Activated T-helper 17 cell treated with anti-CD3 and anti-CD28 coated beads, Interleukin-2, amount 50 U/mL, for 72 hours (primary cell): ENCODE measurements at regions not wholly inside any gene's neighbourhood (a gene's known extent, or its start where the extent isn't known, plus 50 kb on each side); places are given as distances from the start of the nearest gene placed in this dataset.

Experiments
- ATAC-seq: fragments of 150-1000 bp; cut with Tn5 transposase; replicated peaks from 2 replicates; pipeline ENCODE4 v1.10.0; 2021; ENCODE audit warnings: mild to moderate bottlenecking, moderate library complexity
- H3K27ac Mint-ChIP-seq: one replicate; pipeline ENCODE4 v1.8.0; 2022; ENCODE audit warnings: mixed read lengths
- H3K27me3 Mint-ChIP-seq: one replicate; pipeline ENCODE4 v1.8.0; 2022; ENCODE audit warnings: mixed read lengths
- H3K36me3 Mint-ChIP-seq: one replicate; pipeline ENCODE4 v1.8.0; 2022; ENCODE audit warnings: low read depth, mild to moderate bottlenecking, mixed read lengths
- H3K4me1 Mint-ChIP-seq: one replicate; pipeline ENCODE4 v1.8.0; 2022; ENCODE audit warnings: mixed read lengths
- H3K4me3 Mint-ChIP-seq: one replicate; pipeline ENCODE4 v1.8.0; 2022; ENCODE audit warnings: mild to moderate bottlenecking, mixed read lengths
- H3K9me3 Mint-ChIP-seq: one replicate; pipeline ENCODE4 v1.8.0; 2022; ENCODE audit warnings: mixed read lengths

- no peak for ATAC-seq
- Mint-ChIP-seq H3K36me3 (no peaks in the 10 kb centered on the region), H3K27ac (no peak overlapping the region), H3K27me3 (no peaks in the 10 kb centered on the region), H3K9me3 (peaks cover 7% of the 10 kb centered on the region), H3K4me1 (no peaks in the 10 kb centered on the region), H3K4me3 (no peak overlapping the region)
These were observed 502.1 kb upstream of the SLC10A2 start for GRCh38 chr13:103568314-103568713.

DNA sequence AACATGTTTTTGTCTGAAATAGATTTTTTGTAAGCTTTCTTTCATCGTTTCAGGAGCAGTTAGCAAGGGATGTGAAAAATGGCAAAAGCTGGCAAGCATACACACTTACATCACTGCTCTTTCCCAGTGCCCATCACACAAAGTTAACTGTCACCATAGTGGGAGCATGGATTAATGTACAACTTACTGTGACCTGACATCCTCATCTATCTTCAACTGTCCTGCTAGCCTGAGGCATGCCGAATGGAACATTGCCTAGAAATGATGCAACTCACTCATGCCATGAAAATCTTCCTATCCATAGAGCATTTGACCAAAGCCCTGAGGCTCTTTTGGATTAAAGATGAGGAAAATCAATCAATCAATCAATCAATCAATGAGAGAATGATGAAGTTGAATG is 491.7 kb upstream of the SLC10A2 start:
- Mint-ChIP-seq H3K4me1 (no peaks in the 10 kb centered on the region), H3K27ac (no peak overlapping the region), H3K9me3 (peaks cover 16% of the 10 kb centered on the region), H3K4me3 (no peak overlapping the region), H3K36me3 (no peaks in the 10 kb centered on the region), H3K27me3 (no peaks in the 10 kb centered on the region)
- ATAC-seq, result no peak

DNA sequence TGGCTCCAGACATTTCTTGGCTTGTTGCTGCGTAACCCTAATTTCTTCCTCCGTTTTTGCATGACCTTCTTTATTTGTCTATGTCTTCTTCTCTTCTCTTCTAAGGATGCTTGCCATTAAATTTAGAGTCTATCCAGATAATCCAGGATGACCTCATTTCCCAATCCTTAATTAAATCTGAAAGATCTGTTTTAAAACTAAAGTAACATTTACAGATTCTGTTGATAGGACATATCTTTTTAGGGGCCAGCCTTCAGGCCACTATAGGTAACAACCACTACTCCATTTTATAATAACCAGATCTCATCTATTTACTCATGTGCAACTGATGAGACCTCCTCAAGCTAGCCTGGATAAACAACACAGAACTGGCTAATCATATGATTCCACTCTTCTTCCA is 490.5 kb upstream of the SLC10A2 start:
- H3K27me3 Mint-ChIP-seq, result no peaks in the 10 kb centered on the region
- H3K4me1 Mint-ChIP-seq, result no peaks in the 10 kb centered on the region
- H3K27ac Mint-ChIP-seq, result no peak overlapping the region
- peaks cover 13% of the 10 kb centered on the region for H3K9me3 Mint-ChIP-seq
- H3K4me3 Mint-ChIP-seq, result no peak overlapping the region
- H3K36me3 Mint-ChIP-seq, result no peaks in the 10 kb centered on the region
- ATAC-seq, result no peak

- Mint-ChIP-seq H3K4me3 (no peak overlapping the region), H3K9me3 (peaks cover 7% of the 10 kb centered on the region), H3K27me3 (no peaks in the 10 kb centered on the region), H3K27ac (no peak overlapping the region), H3K36me3 (no peaks in the 10 kb centered on the region), H3K4me1 (no peaks in the 10 kb centered on the region)
- ATAC-seq, result no peak
These were observed 481.7 kb upstream of the SLC10A2 start for GRCh38 chr13:103547914-103548313.

- Mint-ChIP-seq H3K27ac (no peak overlapping the region), H3K4me3 (no peak overlapping the region), H3K4me1 (no peaks in the 10 kb centered on the region), H3K27me3 (no peaks in the 10 kb centered on the region), H3K36me3 (no peaks in the 10 kb centered on the region), H3K9me3 (peaks cover 12% of the 10 kb centered on the region)
- ATAC-seq, result no peak
These were observed 480.1 kb upstream of the SLC10A2 start for GRCh38 chr13:103546271-103546670.

DNA sequence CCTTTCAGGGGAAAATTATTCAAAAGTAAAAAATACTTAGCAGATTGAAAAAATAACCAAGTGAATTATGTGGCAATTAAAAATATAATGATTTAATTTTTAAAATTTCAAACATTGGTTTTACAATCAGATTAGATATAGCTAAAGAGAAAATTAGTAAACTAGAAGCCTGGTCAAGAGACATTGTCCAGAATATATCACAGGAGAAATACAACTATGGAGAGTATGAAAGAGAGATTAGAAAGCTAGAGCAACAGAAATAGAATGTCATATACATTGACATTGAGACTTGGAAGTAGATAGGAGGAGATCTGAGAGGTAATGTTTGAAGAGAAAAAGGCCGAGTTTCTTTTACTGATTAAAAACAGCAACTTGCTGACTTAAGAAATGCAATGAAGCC is 476.4 kb upstream of the SLC10A2 start:
- Mint-ChIP-seq H3K9me3 (peaks cover 15% of the 10 kb centered on the region), H3K27ac (no peak overlapping the region), H3K4me3 (no peak overlapping the region), H3K4me1 (no peaks in the 10 kb centered on the region), H3K27me3 (no peaks in the 10 kb centered on the region), H3K36me3 (no peaks in the 10 kb centered on the region)
- ATAC-seq, result no peak

- Mint-ChIP-seq H3K9me3 (peaks cover 15% of the 10 kb centered on the region), H3K4me3 (no peak overlapping the region), H3K27me3 (no peaks in the 10 kb centered on the region), H3K36me3 (no peaks in the 10 kb centered on the region), H3K4me1 (no peaks in the 10 kb centered on the region), H3K27ac (no peak overlapping the region)
- no peak for ATAC-seq
These were observed 474.2 kb upstream of the SLC10A2 start for GRCh38 chr13:103540382-103540765.

- Mint-ChIP-seq H3K36me3 (no peaks in the 10 kb centered on the region), H3K4me3 (no peak overlapping the region), H3K27ac (no peak overlapping the region), H3K9me3 (peaks cover 11% of the 10 kb centered on the region), H3K4me1 (no peaks in the 10 kb centered on the region), H3K27me3 (no peaks in the 10 kb centered on the region)
- no peak for ATAC-seq
These were observed 473.6 kb upstream of the SLC10A2 start for GRCh38 chr13:103539721-103540381.

DNA sequence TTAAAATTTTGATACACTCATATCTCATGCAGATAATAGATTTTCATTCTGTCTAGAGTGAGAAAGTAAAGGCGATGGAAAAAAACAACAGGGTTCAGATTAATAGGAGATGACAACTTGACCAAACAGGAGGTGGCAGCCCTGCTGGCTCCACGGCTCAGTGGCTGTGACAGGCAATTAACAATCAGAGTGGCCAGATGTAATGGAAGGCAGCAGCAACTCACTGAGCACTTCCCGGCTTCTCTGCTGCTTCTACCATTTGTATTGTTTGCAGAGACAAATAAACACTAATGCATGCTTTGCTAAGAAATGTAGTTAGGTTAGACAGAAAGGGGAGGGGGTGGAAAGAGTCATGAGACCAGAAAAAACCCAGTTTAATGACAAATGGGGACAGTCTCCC is 473.0 kb upstream of the SLC10A2 start:
- peaks cover 8% of the 10 kb centered on the region for H3K9me3 Mint-ChIP-seq
- H3K36me3 Mint-ChIP-seq, result no peaks in the 10 kb centered on the region
- no peak overlapping the region for H3K4me3 Mint-ChIP-seq
- no peaks in the 10 kb centered on the region for H3K4me1 Mint-ChIP-seq
- ATAC-seq, result no peak
- H3K27me3 Mint-ChIP-seq, result no peaks in the 10 kb centered on the region
- no peak overlapping the region for H3K27ac Mint-ChIP-seq

DNA sequence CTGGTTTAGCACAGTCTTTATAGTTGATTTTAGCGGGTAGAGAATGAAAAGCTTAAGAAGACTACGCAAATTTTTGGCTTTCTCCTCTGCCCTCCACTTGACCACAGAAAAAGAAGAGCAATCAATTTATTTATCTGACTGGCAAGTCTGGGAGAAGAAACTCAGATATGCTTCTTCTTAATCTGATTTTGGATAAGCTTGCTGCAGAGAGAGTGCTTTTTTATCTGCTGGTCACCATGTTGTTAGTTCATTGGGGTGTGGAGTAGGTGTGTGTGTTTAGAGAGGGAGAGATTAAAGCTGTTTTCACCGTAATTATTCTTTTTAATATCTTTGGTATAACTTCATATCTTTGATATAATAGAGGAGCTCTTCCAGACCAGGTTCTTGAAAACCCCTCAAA is 471.4 kb upstream of the SLC10A2 start:
- no peak overlapping the region for H3K27ac Mint-ChIP-seq
- no peak overlapping the region for H3K4me3 Mint-ChIP-seq
- H3K9me3 Mint-ChIP-seq, result peaks cover 8% of the 10 kb centered on the region
- ATAC-seq, result no peak
- no peaks in the 10 kb centered on the region for H3K36me3 Mint-ChIP-seq
- no peaks in the 10 kb centered on the region for H3K27me3 Mint-ChIP-seq
- no peaks in the 10 kb centered on the region for H3K4me1 Mint-ChIP-seq

- H3K4me3 Mint-ChIP-seq, result no peak overlapping the region
- no peak for ATAC-seq
- H3K4me1 Mint-ChIP-seq, result no peaks in the 10 kb centered on the region
- peaks cover 11% of the 10 kb centered on the region for H3K9me3 Mint-ChIP-seq
- no peaks in the 10 kb centered on the region for H3K36me3 Mint-ChIP-seq
- no peak overlapping the region for H3K27ac Mint-ChIP-seq
- H3K27me3 Mint-ChIP-seq, result no peaks in the 10 kb centered on the region
These were observed 465.1 kb upstream of the SLC10A2 start for GRCh38 chr13:103531278-103531677.

- H3K27ac Mint-ChIP-seq, result no peak overlapping the region
- no peak overlapping the region for H3K4me3 Mint-ChIP-seq
- H3K27me3 Mint-ChIP-seq, result no peaks in the 10 kb centered on the region
- no peaks in the 10 kb centered on the region for H3K4me1 Mint-ChIP-seq
- no peak for ATAC-seq
- H3K9me3 Mint-ChIP-seq, result peaks cover 11% of the 10 kb centered on the region
- no peaks in the 10 kb centered on the region for H3K36me3 Mint-ChIP-seq
These were observed 462.2 kb upstream of the SLC10A2 start for GRCh38 chr13:103528437-103528836.

DNA sequence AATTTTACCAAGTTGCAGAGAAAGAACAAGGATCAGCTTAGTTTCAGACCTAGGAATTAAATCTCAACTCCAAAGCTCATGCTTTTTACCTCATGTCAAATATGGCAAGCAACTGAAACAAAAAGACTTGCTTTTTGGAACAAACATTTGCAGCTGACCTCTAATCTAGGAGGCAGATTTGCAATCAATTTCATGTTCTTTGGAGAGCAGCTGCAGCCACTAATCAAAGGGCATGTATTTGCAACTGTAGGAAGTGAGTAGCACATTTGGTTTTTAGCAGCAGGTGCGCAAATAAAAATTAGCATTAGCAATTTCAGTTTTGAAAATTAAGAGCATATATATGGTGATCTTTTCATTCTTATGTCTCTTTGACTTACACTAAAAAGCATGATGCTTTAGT is 459.3 kb upstream of the SLC10A2 start:
- Mint-ChIP-seq H3K9me3 (peaks cover 5% of the 10 kb centered on the region), H3K4me3 (no peak overlapping the region), H3K4me1 (no peaks in the 10 kb centered on the region), H3K27me3 (no peaks in the 10 kb centered on the region), H3K36me3 (no peaks in the 10 kb centered on the region), H3K27ac (no peak overlapping the region)
- ATAC-seq, result no peak

GRCh38 chr13:103523858-103524257 is 457.6 kb upstream of the SLC10A2 start:
- H3K4me1 Mint-ChIP-seq, result no peaks in the 10 kb centered on the region
- ATAC-seq, result no peak
- no peak overlapping the region for H3K27ac Mint-ChIP-seq
- H3K27me3 Mint-ChIP-seq, result no peaks in the 10 kb centered on the region
- no peaks in the 10 kb centered on the region for H3K9me3 Mint-ChIP-seq
- H3K36me3 Mint-ChIP-seq, result no peaks in the 10 kb centered on the region
- H3K4me3 Mint-ChIP-seq, result no peak overlapping the region

DNA sequence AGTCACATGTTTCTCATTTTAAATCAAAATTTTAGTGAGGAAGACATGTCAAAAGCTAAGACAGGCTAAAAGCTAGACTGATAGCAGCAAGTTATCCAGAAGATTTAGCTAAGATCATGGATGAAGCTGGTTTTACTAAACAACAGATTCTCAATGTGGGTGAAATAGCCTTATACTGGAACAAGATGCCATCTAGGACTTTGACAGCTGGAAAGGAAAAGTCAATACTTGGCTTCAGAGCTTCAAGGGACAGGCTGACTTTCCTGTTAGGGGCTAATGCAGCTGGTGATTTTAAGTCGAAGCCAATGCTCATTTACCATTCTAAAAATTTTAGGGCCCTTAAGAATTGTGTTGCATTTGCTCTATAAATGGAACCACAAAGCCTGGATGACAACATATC is 455.3 kb upstream of the SLC10A2 start:
- no peak for ATAC-seq
- Mint-ChIP-seq H3K4me1 (no peaks in the 10 kb centered on the region), H3K27me3 (no peaks in the 10 kb centered on the region), H3K27ac (no peak overlapping the region), H3K9me3 (no peaks in the 10 kb centered on the region), H3K36me3 (no peaks in the 10 kb centered on the region), H3K4me3 (no peak overlapping the region)

DNA sequence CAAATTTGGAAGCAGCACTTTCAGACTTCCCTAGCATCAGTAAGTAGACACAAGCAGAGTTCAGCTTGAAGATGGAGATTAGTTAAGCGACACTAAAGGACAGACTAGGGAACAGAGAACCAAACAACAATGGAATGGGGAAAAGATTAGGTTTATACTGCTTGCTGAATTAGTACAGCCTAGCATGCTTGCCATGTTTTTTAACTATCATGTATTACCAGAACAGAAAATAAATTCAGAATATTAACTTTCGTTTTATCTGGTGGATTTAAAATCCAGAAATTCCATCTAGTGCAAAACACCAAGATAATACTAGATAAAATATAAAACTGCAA is 451.5 kb upstream of the SLC10A2 start:
- Mint-ChIP-seq H3K4me1 (no peaks in the 10 kb centered on the region), H3K27ac (no peak overlapping the region), H3K9me3 (no peaks in the 10 kb centered on the region), H3K4me3 (no peak overlapping the region), H3K27me3 (no peaks in the 10 kb centered on the region), H3K36me3 (no peaks in the 10 kb centered on the region)
- ATAC-seq, result no peak
